Stimulated activated CD8-positive, alpha-beta memory T cell treated with anti-CD3 and anti-CD28 coated beads, Interleukin-12 subunit alpha, Interleukin-12 subunit beta, amount 100 ng/mL, for 4 hours (primary cell): ENCODE measurements at regions not wholly inside any gene's neighbourhood (a gene's known extent, or its start where the extent isn't known, plus 50 kb on each side); places are given as distances from the start of the nearest gene placed in this dataset.
A peak's percentile ranks its signal among the peaks of the same experiment; 100 is the strongest.
"Not testable (repeated sequence)": the region's sequence is repeated elsewhere in the genome, so short reads cannot be mapped to it uniquely, and the experiment has no call there.

ENCODE experiments used
- DNase-seq: peaks from one replicate; pipeline ENCODE4 v3.0.0-alpha.2; 2020; ENCODE audit warnings: low read depth

GRCh38 chr14:98195256-98195655, 1076.7 kb downstream of the BCL11B start:
- DNase-seq, result no peak

- no peak for DNase-seq
Observed at GRCh38 chr14:98197933-98198332, 1074.1 kb downstream of the BCL11B start.

- no peak for DNase-seq
Observed at GRCh38 chr14:98198385-98198784, 1073.6 kb downstream of the BCL11B start.

GRCh38 chr14:98200601-98201000, 1071.4 kb downstream of the BCL11B start:
- no peak for DNase-seq

GRCh38 chr14:98203421-98203820, 1068.6 kb downstream of the BCL11B start:
- DNase-seq, result no peak

GRCh38 chr14:98204139-98204538, 1067.9 kb downstream of the BCL11B start:
- DNase-seq, result no peak

- DNase-seq, result no peak
Observed at GRCh38 chr14:98207415-98207814, 1064.6 kb downstream of the BCL11B start.

GRCh38 chr14:98208211-98208611, 1063.8 kb downstream of the BCL11B start:
- DNase-seq, result no peak

GRCh38 chr14:98208943-98209342, 1063.1 kb downstream of the BCL11B start:
- DNase-seq, result no peak

- DNase-seq, result peak; percentile 42
Observed at GRCh38 chr14:98210045-98210672, 1061.8 kb downstream of the BCL11B start.

GRCh38 chr14:98217530-98217929, 1054.5 kb downstream of the BCL11B start:
- DNase-seq, result no peak

GRCh38 chr14:98218218-98218617, 1053.8 kb downstream of the BCL11B start:
- DNase-seq, result no peak

GRCh38 chr14:98219638-98220037, 1052.4 kb downstream of the BCL11B start:
- no peak for DNase-seq

GRCh38 chr14:98223106-98223505, 1048.9 kb downstream of the BCL11B start:
- DNase-seq, result no peak

- not testable (repeated sequence) for DNase-seq
Observed at GRCh38 chr14:98223710-98224109, 1048.3 kb downstream of the BCL11B start.

- DNase-seq, result no peak
Observed at GRCh38 chr14:98226411-98226810, 1045.6 kb downstream of the BCL11B start.

GRCh38 chr14:98227000-98227726, 1044.8 kb downstream of the BCL11B start:
- DNase-seq, result no peak

GRCh38 chr14:98227727-98228111, 1044.3 kb downstream of the BCL11B start:
- no peak for DNase-seq

GRCh38 chr14:98229656-98230366, 1042.2 kb downstream of the BCL11B start:
- DNase-seq, result no peak

GRCh38 chr14:98230411-98230810, 1041.6 kb downstream of the BCL11B start:
- no peak for DNase-seq

GRCh38 chr14:98231210-98231609, 1040.8 kb downstream of the BCL11B start:
- DNase-seq, result no peak

GRCh38 chr14:98233656-98234055, 1038.3 kb downstream of the BCL11B start:
- DNase-seq, result no peak

GRCh38 chr14:98234208-98234607, 1037.8 kb downstream of the BCL11B start:
- DNase-seq, result no peak
